Psoas muscle (tissue), 7 donors: ENCODE measurements at regions not wholly inside any gene's neighbourhood (a gene's known extent, or its start where the extent isn't known, plus 50 kb on each side); places are given as distances from the start of the nearest gene placed in this dataset.
"Not testable (repeated sequence)": the region's sequence is repeated elsewhere in the genome, so short reads cannot be mapped to it uniquely, and the experiment has no call there.

ENCODE experiments used
- ATAC-seq, 4 donors: fragments of 200-7000 bp; cut with Tn5 transposase; one replicate each; pipeline ENCODE4 v1.9.1; 2020; ENCODE audit warnings: moderate library complexity in 3 of 4, mild to moderate bottlenecking in 2 of 4
- DNase-seq, 2 donors: peaks; one replicate each; pipeline ENCODE4 v3.0.0-alpha.2; 2020
- H3K27ac ChIP-seq: fragments of 200-600 bp; one replicate; pipeline ENCODE4 v1.8.0; 2022
- H3K27me3 ChIP-seq, 3 donors: fragments of 200-600 bp in 1 of 3; one replicate each; pipeline versions ENCODE4 v1.6.1 to v1.8.0; 2013 to 2022; ENCODE audit warnings: low read length in 2 of 3, mild to moderate bottlenecking in 2 of 3, moderate library complexity in 1 of 3; ENCODE audit not compliant: insufficient read depth in 3 of 3
- H3K36me3 ChIP-seq, 2 donors: fragments of 200-600 bp in 1 of 2; one replicate each; pipeline versions ENCODE4 v1.6.1 to v1.8.0; 2013 to 2022; ENCODE audit warnings: low read depth in 1 of 2, mild to moderate bottlenecking in 1 of 2, moderate library complexity in 1 of 2; ENCODE audit not compliant: insufficient read depth in 1 of 2
- H3K4me1 ChIP-seq: fragments of 200-600 bp; one replicate; pipeline ENCODE4 v1.8.0; 2022
- H3K4me3 ChIP-seq: fragments of 200-600 bp; one replicate; pipeline ENCODE4 v1.8.0; 2022; ENCODE audit warnings: mild to moderate bottlenecking
- H3K9me3 ChIP-seq: fragments of 200-600 bp; one replicate; pipeline ENCODE4 v1.8.0; 2022
- WGBS, 3 donors: extraction: QIAGEN DNeasy Blood & Tissue Kit; methylation state at CpG; one replicate each; pipeline versions ENCODE4 v1.1.6 to v1.1.7; 2013; 5-methylcytosine and 5-hydroxymethylcytosine counted together
- intact Hi-C, 2 donors: fragments of 100-400 bp; cut with DNase I; formaldehyde crosslinking; loops; one replicate each; pipeline versions ENCODE4 v1.11.0 to v1.14.2; 2022
- TF ChIP-seq, protein P1 (sequence below): fragments of 200-600 bp; IDR thresholded peaks from one replicate; pipeline ENCODE4 v1.8.0; 2022; ENCODE audit warnings: antibody characterized with exemption
- donor health status: healthy with polysubstance abuse.
- donor health status: DM: no; HTN: no; CAD: no; lungs with moderate emphysema.
- donor health status: Bipolar disorder and iron deficiency.
- donor health status: healthy.
- donor health status: DM: yes; HTN: yes; CAD: no.
- donor health status: DM: no; HTN: no; CAD: no.
- donor health status: DM: yes; HTN: yes; CAD: no.

GRCh38 chr3:76527773-76528172 lies 512.1 kb upstream of the ROBO2 start:
- TF ChIP-seq, protein P1, sequence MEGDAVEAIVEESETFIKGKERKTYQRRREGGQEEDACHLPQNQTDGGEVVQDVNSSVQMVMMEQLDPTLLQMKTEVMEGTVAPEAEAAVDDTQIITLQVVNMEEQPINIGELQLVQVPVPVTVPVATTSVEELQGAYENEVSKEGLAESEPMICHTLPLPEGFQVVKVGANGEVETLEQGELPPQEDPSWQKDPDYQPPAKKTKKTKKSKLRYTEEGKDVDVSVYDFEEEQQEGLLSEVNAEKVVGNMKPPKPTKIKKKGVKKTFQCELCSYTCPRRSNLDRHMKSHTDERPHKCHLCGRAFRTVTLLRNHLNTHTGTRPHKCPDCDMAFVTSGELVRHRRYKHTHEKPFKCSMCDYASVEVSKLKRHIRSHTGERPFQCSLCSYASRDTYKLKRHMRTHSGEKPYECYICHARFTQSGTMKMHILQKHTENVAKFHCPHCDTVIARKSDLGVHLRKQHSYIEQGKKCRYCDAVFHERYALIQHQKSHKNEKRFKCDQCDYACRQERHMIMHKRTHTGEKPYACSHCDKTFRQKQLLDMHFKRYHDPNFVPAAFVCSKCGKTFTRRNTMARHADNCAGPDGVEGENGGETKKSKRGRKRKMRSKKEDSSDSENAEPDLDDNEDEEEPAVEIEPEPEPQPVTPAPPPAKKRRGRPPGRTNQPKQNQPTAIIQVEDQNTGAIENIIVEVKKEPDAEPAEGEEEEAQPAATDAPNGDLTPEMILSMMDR, result no peak
- Histone ChIP-seq H3K27me3 (no peaks in the 10 kb centered on the region), H3K27ac (no peak overlapping the region), H3K4me1 (no peaks in the 10 kb centered on the region), H3K36me3 (no peaks in the 10 kb centered on the region), H3K9me3 (no peaks in the 10 kb centered on the region), H3K4me3 (no peak overlapping the region)
- ATAC-seq (no peak), DNase-seq (no peak)
- intact Hi-C loops, result no loop called here

DNA sequence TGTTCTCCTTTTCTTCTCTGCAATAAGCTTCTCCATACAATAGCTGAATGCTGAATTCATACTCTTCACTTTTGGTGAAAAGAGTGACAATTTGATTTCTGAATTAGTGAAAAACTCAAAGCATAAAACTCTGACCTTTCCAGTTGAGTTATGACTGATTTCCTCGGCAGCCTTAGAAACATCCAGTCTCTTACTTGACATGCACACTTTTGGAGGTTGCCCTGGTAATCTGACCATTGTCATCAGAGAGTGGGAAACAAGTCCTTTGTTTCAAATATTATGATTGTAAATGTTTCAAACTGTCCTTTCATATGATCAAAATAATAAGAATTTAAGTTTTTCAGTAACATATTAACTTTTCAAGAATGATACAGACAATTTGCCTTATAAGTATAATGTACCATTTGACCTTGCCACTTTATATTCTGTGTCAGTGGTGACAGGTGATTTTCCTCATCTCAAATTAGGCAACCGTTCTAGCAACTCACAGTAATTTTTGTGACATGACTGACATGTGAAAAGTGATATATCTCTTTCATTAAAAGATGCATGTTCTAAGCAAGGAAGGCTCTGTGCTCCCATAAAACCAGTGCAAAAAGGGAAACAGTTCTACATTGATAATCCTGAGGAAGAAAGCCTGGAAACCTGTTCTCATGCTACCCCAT lies 507.6 kb upstream of the ROBO2 start:
- Histone ChIP-seq H3K9me3 (no peaks in the 10 kb centered on the region), H3K27ac (no peak overlapping the region), H3K36me3 (no peaks in the 10 kb centered on the region), H3K4me3 (no peak overlapping the region), H3K4me1 (no peaks in the 10 kb centered on the region), H3K27me3 (no peaks in the 10 kb centered on the region)
- TF ChIP-seq, protein P1, result no peak
- ATAC-seq (no peak), DNase-seq (no peak)
- 24 to 28% (median 25%) methylated on average over 2 of the region's 2 CpGs for WGBS, 3 donors
- intact Hi-C loops, result no loop called here

DNA sequence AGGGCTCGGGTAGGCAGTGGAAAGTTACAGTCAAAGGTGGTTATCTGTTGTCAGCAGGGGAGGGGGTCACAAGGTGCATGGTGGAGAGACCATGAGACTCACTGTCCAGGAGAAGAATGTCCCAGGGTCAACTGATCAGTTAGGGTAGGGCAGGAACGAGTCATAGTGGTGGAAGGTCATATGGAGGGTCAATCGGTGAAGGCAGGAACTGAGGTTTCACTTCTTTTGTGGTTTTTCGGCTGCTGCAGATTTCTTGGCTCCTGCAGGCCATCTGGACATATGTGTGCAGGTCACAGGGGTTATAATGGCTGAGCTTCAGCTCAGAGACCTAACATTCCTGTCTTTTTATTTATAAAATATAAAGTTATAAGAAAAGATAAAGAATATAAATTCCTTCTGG lies 506.2 kb upstream of the ROBO2 start:
- intact Hi-C loops, H3K4me1 ChIP-seq, ATAC-seq, H3K4me3 ChIP-seq, H3K9me3 ChIP-seq, DNase-seq, H3K27me3 ChIP-seq, H3K36me3 ChIP-seq, H3K27ac ChIP-seq: not testable (repeated sequence)
- 45 to 56% (median 48%) methylated on average over 4 of the region's 4 CpGs for WGBS, 3 donors

- DNase-seq, H3K27ac ChIP-seq, ATAC-seq, intact Hi-C loops, H3K4me1 ChIP-seq, H3K4me3 ChIP-seq, H3K36me3 ChIP-seq, H3K9me3 ChIP-seq, H3K27me3 ChIP-seq: not testable (repeated sequence)
- 67 to 84% (median 72%) methylated on average over 3 of the region's 3 CpGs for WGBS, 3 donors
Measured at GRCh38 chr3:76537857-76538256, 502.0 kb upstream of the ROBO2 start.

DNA sequence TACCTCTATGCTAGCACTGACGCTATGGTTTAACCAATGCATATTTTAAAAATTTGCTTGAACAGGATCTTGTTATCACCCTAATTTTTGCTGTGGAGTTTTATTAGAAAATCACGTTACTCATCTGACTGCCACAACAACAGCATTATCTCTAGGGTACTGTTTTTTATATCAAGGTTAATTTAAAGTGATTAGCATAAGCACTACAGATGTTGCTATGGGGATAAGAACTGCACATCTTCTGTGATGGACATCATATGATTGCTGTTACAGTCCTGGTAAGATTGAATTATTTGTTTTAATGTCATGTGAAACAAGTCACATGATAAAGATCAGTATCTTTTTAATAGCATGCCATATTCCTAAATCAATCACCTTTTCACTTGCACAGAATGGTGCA lies 492.2 kb upstream of the ROBO2 start:
- 75 to 90% (median 80%) methylated on average over 2 of the region's 2 CpGs for WGBS, 3 donors
- TF ChIP-seq, protein P1, result no peak
- no peak for DNase-seq

More for the DNA sequence above, 492.2 kb upstream of the ROBO2 start:
- Histone ChIP-seq H3K36me3 (no peaks in the 10 kb centered on the region), H3K4me3 (no peak overlapping the region), H3K4me1 (no peaks in the 10 kb centered on the region), H3K9me3 (no peaks in the 10 kb centered on the region), H3K27me3 (no peaks in the 10 kb centered on the region), H3K27ac (no peak overlapping the region)
- no peak for ATAC-seq
- intact Hi-C loops, result no loop called here
